PC-3 (cell line): ENCODE measurements at regions not wholly inside any gene's neighbourhood (a gene's known extent, or its start where the extent isn't known, plus 50 kb on each side); places are given as distances from the start of the nearest gene placed in this dataset.

ENCODE experiments used
- ATAC-seq: fragments of 200-7000 bp; cut with Tn5 transposase; 2 replicates; pipeline ENCODE4 v1.9.1; 2020; ENCODE audit warnings: mild to moderate bottlenecking, moderate library complexity
- BruUV-seq: library from RNA; stranded (reverse); fragments of 400-500 nt; replicated peaks from 2 replicates; lab custom pipeline; 2021; lab: Mats Ljungman, UMichigan
- CTCF ChIA-PET: fragments of 300-600 bp; sonication (Branson Sonifier 250); formaldehyde crosslinking; loops from one replicate; lab custom pipeline; 2022; ENCODE audit warnings: antibody characterized with exemption; lab: Charles Lee
- POLR2A ChIA-PET: fragments of 300-600 bp; sonication (Branson Sonifier 250); formaldehyde crosslinking; loops from one replicate; lab custom pipeline; 2022; ENCODE audit warnings: antibody characterized with exemption; ENCODE audit not compliant: unreplicated experiment; lab: Charles Lee
- DNase-seq: peaks from one replicate; pipeline ENCODE4 v3.0.0-alpha.2; 2015
- H2AFZ ChIP-seq: fragments of 300-600 bp; sonication (generic); 2 replicates; pipeline ENCODE4 v1.6.0; 2016; ENCODE audit warnings: antibody characterized with exemption, low read length
- H3F3A ChIP-seq: fragments of 300-600 bp; sonication (generic); one replicate; pipeline ENCODE4 v1.6.0; 2017; ENCODE audit warnings: antibody characterized with exemption, low read length, control low read depth, mild to moderate bottlenecking; ENCODE audit not compliant: unreplicated experiment
- H3K27ac ChIP-seq: fragments of 300-600 bp; sonication (generic); 2 replicates; pipeline ENCODE4 v1.5.1; 2016; ENCODE audit warnings: mild to moderate bottlenecking, low read length
- H3K27me3 ChIP-seq: fragments of 300-600 bp; sonication (generic); 2 replicates; pipeline ENCODE4 v1.6.1; 2016; ENCODE audit warnings: low read length, mixed read lengths
- H3K36me3 ChIP-seq: fragments of 300-600 bp; sonication (generic); 2 replicates; pipeline ENCODE4 v1.6.1; 2016; ENCODE audit warnings: low read depth, mixed run types, low read length, mixed read lengths
- H3K4me1 ChIP-seq: fragments of 300-600 bp; sonication (generic); 2 replicates; pipeline ENCODE4 v1.5.1; 2016; ENCODE audit warnings: low read length; ENCODE audit not compliant: insufficient read depth
- H3K4me2 ChIP-seq: fragments of 300-600 bp; sonication (generic); 2 replicates; pipeline ENCODE4 v1.6.0; 2016; ENCODE audit warnings: low read length
- H3K4me3 ChIP-seq: fragments of 300-600 bp; sonication (generic); 2 replicates; pipeline ENCODE4 v1.5.1; 2016; ENCODE audit warnings: mild to moderate bottlenecking, low read length, mixed read lengths
- H3K79me2 ChIP-seq: fragments of 300-600 bp; sonication (generic); 2 replicates; pipeline ENCODE4 v1.6.1; 2017; ENCODE audit warnings: low read length, mixed read lengths
- H3K9ac ChIP-seq: fragments of 300-600 bp; sonication (generic); 2 replicates; pipeline ENCODE4 v1.6.0; 2016; ENCODE audit warnings: mild to moderate bottlenecking, low read length
- H3K9me2 ChIP-seq: fragments of 300-600 bp; sonication (generic); replicated peaks from 2 replicates; pipeline ENCODE4 v1.6.1; 2016; ENCODE audit warnings: mixed run types, low read length, mixed read lengths
- H3K9me3 ChIP-seq: fragments of 300-600 bp; sonication (generic); 2 replicates; pipeline ENCODE4 v1.6.1; 2016; ENCODE audit warnings: low read length, mixed read lengths
- H4K20me1 ChIP-seq: fragments of 300-600 bp; sonication (generic); 2 replicates; pipeline ENCODE4 v1.6.1; 2016; ENCODE audit warnings: low read length, mixed read lengths
- EZH2 ChIP-seq: fragments of 300-600 bp; sonication (generic); IDR thresholded peaks from one replicate; pipeline ENCODE4 v1.6.1; 2017; ENCODE audit warnings: antibody characterized with exemption, mild to moderate bottlenecking, low read length; ENCODE audit not compliant: unreplicated experiment
- EZH2phosphoT487 ChIP-seq: fragments of 300-600 bp; sonication (generic); IDR thresholded peaks from 2 replicates; pipeline ENCODE4 v1.6.1; 2018; ENCODE audit warnings: mild to moderate bottlenecking, antibody characterized with exemption, low read length, borderline replicate concordance
- intact Hi-C: fragments of 100-400 bp; cut with micrococcal nuclease; formaldehyde crosslinking; loops from 2 replicates; pipeline ENCODE4 v1.9.0; 2023
- TF ChIP-seq, protein P1 (sequence below): fragments of 300-600 bp; sonication (generic); conservative IDR thresholded peaks from 2 replicates; pipeline ENCODE4 v1.5.1; 2017; ENCODE audit warnings: antibody characterized with exemption, low read depth, mild to moderate bottlenecking, low read length

DNA sequence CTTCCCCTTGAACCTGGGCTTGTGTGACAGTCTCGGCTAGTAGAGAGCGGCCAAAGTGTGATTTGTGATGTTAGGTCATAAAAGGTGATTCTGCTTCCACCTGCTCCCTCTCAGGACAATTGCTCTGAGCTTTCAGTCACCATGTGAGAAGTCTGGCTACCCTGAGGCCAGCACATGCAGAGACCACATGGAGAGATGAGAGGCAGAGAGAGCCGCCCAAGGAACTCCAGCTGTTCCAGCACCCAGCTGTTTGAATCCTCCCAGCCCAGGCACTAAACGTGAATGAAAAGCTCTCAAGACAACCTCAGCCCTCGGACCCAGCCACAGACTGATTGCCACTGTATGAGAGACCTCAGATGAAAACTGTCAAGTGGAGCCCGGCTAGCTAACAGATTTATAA, 143.4 kb upstream of the EEF1E1 start:
- H3K36me3 ChIP-seq, result no peaks in the 10 kb centered on the region
- POLR2A ChIA-PET, result no interaction called here
- H3F3A ChIP-seq, result no peaks in the 10 kb centered on the region
- no peaks in the 10 kb centered on the region for H3K9me2 ChIP-seq
- H2AFZ ChIP-seq, result no peak overlapping the region
- CTCF ChIA-PET, result no interaction called here
- no peaks in the 10 kb centered on the region for H3K4me1 ChIP-seq
- DNase-seq (no peak), ATAC-seq (no peak)
- no peaks in the 10 kb centered on the region for H3K9me3 ChIP-seq
- no peak overlapping the region for H3K27ac ChIP-seq
- H3K4me2 ChIP-seq, result no peak overlapping the region
- H3K27me3 ChIP-seq, result peaks cover 59% of the 10 kb centered on the region
- H3K9ac ChIP-seq, result no peak overlapping the region
- no TSS peak for BruUV-seq
- H3K79me2 ChIP-seq, result no peaks in the 10 kb centered on the region
- intact Hi-C loops, result no loop called here
- H3K4me3 ChIP-seq, result no peak overlapping the region
- TF ChIP-seq EZH2 (no peak), EZH2phosphoT487 (no peak)
- TF ChIP-seq, protein P1, sequence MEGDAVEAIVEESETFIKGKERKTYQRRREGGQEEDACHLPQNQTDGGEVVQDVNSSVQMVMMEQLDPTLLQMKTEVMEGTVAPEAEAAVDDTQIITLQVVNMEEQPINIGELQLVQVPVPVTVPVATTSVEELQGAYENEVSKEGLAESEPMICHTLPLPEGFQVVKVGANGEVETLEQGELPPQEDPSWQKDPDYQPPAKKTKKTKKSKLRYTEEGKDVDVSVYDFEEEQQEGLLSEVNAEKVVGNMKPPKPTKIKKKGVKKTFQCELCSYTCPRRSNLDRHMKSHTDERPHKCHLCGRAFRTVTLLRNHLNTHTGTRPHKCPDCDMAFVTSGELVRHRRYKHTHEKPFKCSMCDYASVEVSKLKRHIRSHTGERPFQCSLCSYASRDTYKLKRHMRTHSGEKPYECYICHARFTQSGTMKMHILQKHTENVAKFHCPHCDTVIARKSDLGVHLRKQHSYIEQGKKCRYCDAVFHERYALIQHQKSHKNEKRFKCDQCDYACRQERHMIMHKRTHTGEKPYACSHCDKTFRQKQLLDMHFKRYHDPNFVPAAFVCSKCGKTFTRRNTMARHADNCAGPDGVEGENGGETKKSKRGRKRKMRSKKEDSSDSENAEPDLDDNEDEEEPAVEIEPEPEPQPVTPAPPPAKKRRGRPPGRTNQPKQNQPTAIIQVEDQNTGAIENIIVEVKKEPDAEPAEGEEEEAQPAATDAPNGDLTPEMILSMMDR, result no peak
- no peaks in the 10 kb centered on the region for H4K20me1 ChIP-seq

DNA sequence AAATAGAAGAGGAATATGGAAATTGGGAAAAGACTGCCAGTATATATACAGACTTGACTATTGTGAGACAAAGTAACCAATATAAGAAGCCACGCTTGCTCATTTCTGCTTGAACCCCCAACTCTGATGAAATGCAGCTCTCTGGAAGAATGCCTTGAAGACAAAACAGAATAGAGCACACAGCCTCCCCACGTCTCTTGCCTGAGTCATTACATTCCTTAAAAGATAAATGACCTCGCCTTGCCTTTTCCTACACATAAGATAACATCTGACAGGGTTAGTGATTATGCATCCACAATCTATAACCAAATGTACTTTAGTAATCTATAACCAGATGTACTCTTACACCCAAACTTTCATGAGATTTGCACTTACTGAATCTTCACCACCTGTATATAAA, 141.1 kb upstream of the EEF1E1 start:
- CTCF ChIA-PET, result no interaction called here
- Histone ChIP-seq H3K4me1 (no peaks in the 10 kb centered on the region), H2AFZ (no peak overlapping the region), H3K4me2 (no peak overlapping the region), H3K79me2 (no peaks in the 10 kb centered on the region), H4K20me1 (no peaks in the 10 kb centered on the region), H3K9ac (no peak overlapping the region), H3F3A (no peaks in the 10 kb centered on the region), H3K36me3 (no peaks in the 10 kb centered on the region), H3K9me2 (no peaks in the 10 kb centered on the region), H3K27ac (no peak overlapping the region), H3K27me3 (peaks cover 82% of the 10 kb centered on the region), H3K4me3 (no peak overlapping the region), H3K9me3 (no peaks in the 10 kb centered on the region)
- BruUV-seq, result no TSS peak
- TF ChIP-seq, protein P1, result no peak
- TF ChIP-seq EZH2phosphoT487 (no peak), EZH2 (no peak)
- no peak for ATAC-seq
- POLR2A ChIA-PET, result no interaction called here
- intact Hi-C loops, result no loop called here
- no peak for DNase-seq

DNA sequence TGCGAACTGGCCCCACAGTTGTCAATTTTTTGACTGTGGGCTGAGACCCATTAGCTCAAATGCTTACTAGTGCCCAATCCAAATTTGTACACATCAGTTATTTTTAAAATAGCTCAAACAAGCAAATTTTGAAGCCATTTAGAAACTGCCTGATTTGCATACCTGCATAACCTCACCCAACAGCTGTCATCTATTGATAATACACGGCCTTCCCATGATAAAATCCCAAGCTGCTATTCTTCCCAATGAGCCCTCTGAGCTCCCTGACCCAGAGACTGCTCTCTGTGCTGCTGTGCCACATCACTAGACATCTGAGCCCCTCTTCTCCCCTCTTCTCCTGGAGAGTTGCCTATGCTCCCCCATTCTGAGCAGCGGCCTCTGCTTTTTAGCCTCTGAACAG, 140.5 kb upstream of the EEF1E1 start:
- no peaks in the 10 kb centered on the region for H3K36me3 ChIP-seq
- H3K9me2 ChIP-seq, result no peaks in the 10 kb centered on the region
- no peak overlapping the region for H3K4me3 ChIP-seq
- ATAC-seq (no peak), DNase-seq (no peak)
- H2AFZ ChIP-seq, result no peak overlapping the region
- no peak overlapping the region for H3K4me2 ChIP-seq
- BruUV-seq, result no TSS peak
- H3K9me3 ChIP-seq, result no peaks in the 10 kb centered on the region
- no peak overlapping the region for H3K9ac ChIP-seq
- H3F3A ChIP-seq, result no peaks in the 10 kb centered on the region
- intact Hi-C loops, result no loop called here
- ChIA-PET CTCF (no interaction called here), POLR2A (no interaction called here)
- no peak overlapping the region for H3K27ac ChIP-seq
- no peaks in the 10 kb centered on the region for H3K79me2 ChIP-seq
- no peaks in the 10 kb centered on the region for H3K4me1 ChIP-seq
- H4K20me1 ChIP-seq, result no peaks in the 10 kb centered on the region
- H3K27me3 ChIP-seq, result peaks cover 88% of the 10 kb centered on the region
- TF ChIP-seq, protein P1, result no peak
- TF ChIP-seq EZH2, result no peak
- no peak for TF ChIP-seq EZH2phosphoT487
